ENCODE measurements at regions not wholly inside any gene's neighbourhood (a gene's known extent, or its start where the extent isn't known, plus 50 kb on each side); places are given as distances from the start of the nearest gene placed in this dataset.
"Not testable (repeated sequence)": the region's sequence is repeated elsewhere in the genome, so short reads cannot be mapped to it uniquely, and the experiment has no call there.

GRCh38 chr7:91436655-91437054 is 172.4 kb downstream of the FZD1 start:
- TF ChIP-seq TAF1 (IDR thresholded peaks at IDR 0.05; ENCODE audit: borderline replicate concordance, low read depth, low read length): no peak
- TF ChIP-seq POLR2A (IDR thresholded peaks at IDR 0.05; ENCODE audit: low read depth, low read length): no peak
- TF ChIP-seq POLR2AphosphoS5 (IDR thresholded peaks at IDR 0.05; ENCODE audit: low read depth, low read length): no peak
- no peak for FAIRE-seq
- no peak for DNase-seq (ENCODE audit: insufficient read length)

- FAIRE-seq; DNase-seq (ENCODE audit: insufficient read length): not testable (repeated sequence)
Observed at GRCh38 chr7:91440198-91440597, 176.0 kb downstream of the FZD1 start.

GRCh38 chr7:91443862-91444261 is 179.6 kb downstream of the FZD1 start:
- DNase-seq (ENCODE audit: insufficient read length) (no peak), FAIRE-seq (no peak)
- TF ChIP-seq POLR2AphosphoS5 (IDR thresholded peaks at IDR 0.05; ENCODE audit: low read depth, low read length) (no peak), TAF1 (IDR thresholded peaks at IDR 0.05; ENCODE audit: borderline replicate concordance, low read depth, low read length) (no peak), POLR2A (IDR thresholded peaks at IDR 0.05; ENCODE audit: low read depth, low read length) (no peak)

- no peak for FAIRE-seq
- no peak for TF ChIP-seq POLR2A (IDR thresholded peaks at IDR 0.05; ENCODE audit: low read depth, low read length)
- no peak for TF ChIP-seq TAF1 (IDR thresholded peaks at IDR 0.05; ENCODE audit: borderline replicate concordance, low read depth, low read length)
- TF ChIP-seq POLR2AphosphoS5 (IDR thresholded peaks at IDR 0.05; ENCODE audit: low read depth, low read length): no peak
- DNase-seq (ENCODE audit: insufficient read length): no peak
Observed at GRCh38 chr7:91446819-91447218, 182.6 kb downstream of the FZD1 start.

- DNase-seq (ENCODE audit: insufficient read length) (no peak), FAIRE-seq (no peak)
- TF ChIP-seq TAF1 (IDR thresholded peaks at IDR 0.05; ENCODE audit: borderline replicate concordance, low read depth, low read length): no peak
- no peak for TF ChIP-seq POLR2AphosphoS5 (IDR thresholded peaks at IDR 0.05; ENCODE audit: low read depth, low read length)
- TF ChIP-seq POLR2A (IDR thresholded peaks at IDR 0.05; ENCODE audit: low read depth, low read length): no peak
Observed at GRCh38 chr7:91455411-91455810, 191.2 kb downstream of the FZD1 start.

GRCh38 chr7:91457208-91457607 is 193.0 kb downstream of the FZD1 start:
- FAIRE-seq (no peak), DNase-seq (ENCODE audit: insufficient read length) (no peak)
- TF ChIP-seq TAF1 (IDR thresholded peaks at IDR 0.05; ENCODE audit: borderline replicate concordance, low read depth, low read length) (no peak), POLR2AphosphoS5 (IDR thresholded peaks at IDR 0.05; ENCODE audit: low read depth, low read length) (no peak), POLR2A (IDR thresholded peaks at IDR 0.05; ENCODE audit: low read depth, low read length) (no peak)

GRCh38 chr7:91459539-91459938 is 195.3 kb downstream of the FZD1 start:
- TF ChIP-seq POLR2AphosphoS5 (IDR thresholded peaks at IDR 0.05; ENCODE audit: low read depth, low read length) (no peak), TAF1 (IDR thresholded peaks at IDR 0.05; ENCODE audit: borderline replicate concordance, low read depth, low read length) (no peak), POLR2A (IDR thresholded peaks at IDR 0.05; ENCODE audit: low read depth, low read length) (no peak)
- DNase-seq (ENCODE audit: insufficient read length) (no peak), FAIRE-seq (no peak)

- no peak for FAIRE-seq
- TF ChIP-seq POLR2AphosphoS5 (IDR thresholded peaks at IDR 0.05; ENCODE audit: low read depth, low read length) (no peak), POLR2A (IDR thresholded peaks at IDR 0.05; ENCODE audit: low read depth, low read length) (no peak)
- DNase-seq (ENCODE audit: insufficient read length): no peak
Observed at GRCh38 chr7:91462316-91462715, 198.1 kb downstream of the FZD1 start.

- TF ChIP-seq POLR2A (IDR thresholded peaks at IDR 0.05; ENCODE audit: low read depth, low read length): no peak
- TF ChIP-seq POLR2AphosphoS5 (IDR thresholded peaks at IDR 0.05; ENCODE audit: low read depth, low read length): no peak
- no peak for TF ChIP-seq TAF1 (IDR thresholded peaks at IDR 0.05; ENCODE audit: borderline replicate concordance, low read depth, low read length)
- DNase-seq (ENCODE audit: insufficient read length): no peak
- no peak for FAIRE-seq
Observed at GRCh38 chr7:91463330-91463729, 199.1 kb downstream of the FZD1 start.

GRCh38 chr7:91465595-91466061 is 201.4 kb downstream of the FZD1 start:
- FAIRE-seq: no peak
- no peak for DNase-seq (ENCODE audit: insufficient read length)
- TF ChIP-seq TAF1 (IDR thresholded peaks at IDR 0.05; ENCODE audit: borderline replicate concordance, low read depth, low read length) (no peak), POLR2A (IDR thresholded peaks at IDR 0.05; ENCODE audit: low read depth, low read length) (no peak), POLR2AphosphoS5 (IDR thresholded peaks at IDR 0.05; ENCODE audit: low read depth, low read length) (no peak)

GRCh38 chr7:91468256-91468655 is 204.0 kb downstream of the FZD1 start:
- DNase-seq (ENCODE audit: insufficient read length) (no peak), FAIRE-seq (no peak)
- TF ChIP-seq POLR2AphosphoS5 (IDR thresholded peaks at IDR 0.05; ENCODE audit: low read depth, low read length) (no peak), TAF1 (IDR thresholded peaks at IDR 0.05; ENCODE audit: borderline replicate concordance, low read depth, low read length) (no peak), POLR2A (IDR thresholded peaks at IDR 0.05; ENCODE audit: low read depth, low read length) (no peak)

- no peak for DNase-seq (ENCODE audit: insufficient read length)
- no peak for FAIRE-seq
- no peak for TF ChIP-seq POLR2AphosphoS5 (IDR thresholded peaks at IDR 0.05; ENCODE audit: low read depth, low read length)
- TF ChIP-seq POLR2A (IDR thresholded peaks at IDR 0.05; ENCODE audit: low read depth, low read length): no peak
- no peak for TF ChIP-seq TAF1 (IDR thresholded peaks at IDR 0.05; ENCODE audit: borderline replicate concordance, low read depth, low read length)
Observed at GRCh38 chr7:91473619-91474018, 209.4 kb downstream of the FZD1 start.

GRCh38 chr7:91474074-91474473 is 209.8 kb downstream of the FZD1 start:
- no peak for TF ChIP-seq POLR2AphosphoS5 (IDR thresholded peaks at IDR 0.05; ENCODE audit: low read depth, low read length)
- no peak for TF ChIP-seq POLR2A (IDR thresholded peaks at IDR 0.05; ENCODE audit: low read depth, low read length)
- DNase-seq (ENCODE audit: insufficient read length) (no peak), FAIRE-seq (no peak)

GRCh38 chr7:91480470-91480869 is 216.2 kb downstream of the FZD1 start:
- not testable (repeated sequence) for FAIRE-seq; DNase-seq (ENCODE audit: insufficient read length)

Data from GM12892 (cell line).